HG03378 (cell line): ENCODE measurements at regions not wholly inside any gene's neighbourhood (a gene's known extent, or its start where the extent isn't known, plus 50 kb on each side); places are given as distances from the start of the nearest gene placed in this dataset.
"Not testable (repeated sequence)": the region's sequence is repeated elsewhere in the genome, so short reads cannot be mapped to it uniquely, and the experiment has no call there.

Experiments used
- ATAC-seq: cut with Tn5 transposase; IDR thresholded peaks from one replicate; pipeline ENCODE4 v1.9.1; 2021; ENCODE audit warnings: mild to moderate bottlenecking, moderate library complexity; ENCODE audit not compliant: unreplicated experiment

DNA sequence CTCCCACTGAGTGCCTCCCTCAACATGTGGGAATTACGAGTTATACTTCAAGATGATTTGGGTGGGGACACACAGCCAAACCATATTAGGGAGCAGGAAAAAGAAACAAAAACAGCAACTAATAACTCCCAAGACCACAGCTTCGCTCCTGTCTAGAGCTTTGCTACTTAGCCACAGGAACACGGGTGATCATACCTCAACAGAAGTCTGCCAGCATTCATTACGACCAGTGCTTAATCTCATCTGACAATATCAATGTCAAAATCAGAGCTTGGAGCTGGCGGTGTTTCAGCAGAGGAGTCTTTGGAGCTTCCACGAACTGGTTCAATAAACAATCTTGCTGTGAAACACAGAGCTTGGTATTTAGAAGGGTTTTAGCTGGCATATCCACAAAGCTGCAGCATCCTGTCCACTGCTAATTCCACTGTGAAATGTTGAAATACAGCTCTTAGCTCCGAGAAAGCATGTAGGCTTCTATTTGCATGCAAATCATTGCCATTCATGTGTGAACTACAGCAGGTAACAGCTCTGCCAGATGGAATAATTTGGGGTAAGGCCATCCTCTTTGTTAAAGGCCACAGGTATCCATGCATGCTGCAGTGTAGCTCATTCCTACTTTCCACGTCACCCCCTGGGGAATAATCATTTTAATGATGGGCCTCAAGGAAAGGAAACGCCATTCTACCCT, 128.4 kb upstream of the GOT2 start:
- ATAC-seq = no peak

DNA sequence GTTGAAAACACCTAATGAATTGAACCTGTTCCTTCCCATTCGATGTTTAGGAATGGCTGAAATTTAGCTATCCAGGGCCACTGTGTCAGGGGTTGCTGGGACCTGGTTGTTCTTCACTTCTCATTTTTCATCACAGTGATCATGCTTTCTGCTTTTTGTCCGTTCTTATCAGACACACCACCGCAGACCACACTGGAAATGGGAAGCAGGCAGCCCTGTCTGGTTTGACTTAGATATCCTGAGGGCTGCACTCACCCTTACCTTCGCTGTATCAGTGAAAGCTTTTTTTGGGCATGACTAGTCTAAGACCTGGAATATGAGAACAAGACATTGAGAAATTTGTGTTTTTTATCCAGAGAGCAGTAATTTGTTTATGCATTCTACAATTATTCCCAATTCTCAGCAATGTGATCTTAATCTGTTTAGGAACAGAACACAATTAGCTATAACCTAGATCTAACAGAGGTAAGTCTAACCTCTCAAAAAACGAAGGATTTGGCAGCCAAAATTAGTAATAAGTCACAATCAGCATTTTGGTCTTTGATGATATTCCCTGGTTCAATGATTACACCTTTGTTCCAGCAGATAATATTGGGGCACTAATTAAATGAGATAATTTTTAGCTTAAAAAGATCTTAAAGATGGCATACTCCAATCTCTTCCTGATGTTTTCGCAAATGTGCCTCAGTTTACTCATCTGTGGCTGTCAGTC, 126.0 kb upstream of the GOT2 start:
- no peak for ATAC-seq

DNA sequence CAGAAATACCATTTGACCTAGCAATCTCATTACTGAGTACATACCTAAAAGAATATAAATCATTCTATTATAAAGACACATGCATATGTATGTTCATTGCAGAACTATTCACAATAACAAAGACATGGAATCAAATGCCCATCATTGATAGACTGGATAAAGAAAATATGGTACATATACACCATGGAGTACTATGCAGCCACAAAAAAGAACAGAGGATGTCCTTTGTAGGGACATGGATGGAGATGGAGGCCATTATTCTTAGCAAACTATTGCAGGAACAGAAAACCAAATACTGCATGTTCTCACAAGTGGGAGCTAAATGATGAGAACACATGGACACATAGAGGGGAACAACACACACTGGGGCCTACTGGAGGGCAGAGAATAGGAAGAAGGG, 124.5 kb upstream of the GOT2 start:
- not testable (repeated sequence) for ATAC-seq

DNA sequence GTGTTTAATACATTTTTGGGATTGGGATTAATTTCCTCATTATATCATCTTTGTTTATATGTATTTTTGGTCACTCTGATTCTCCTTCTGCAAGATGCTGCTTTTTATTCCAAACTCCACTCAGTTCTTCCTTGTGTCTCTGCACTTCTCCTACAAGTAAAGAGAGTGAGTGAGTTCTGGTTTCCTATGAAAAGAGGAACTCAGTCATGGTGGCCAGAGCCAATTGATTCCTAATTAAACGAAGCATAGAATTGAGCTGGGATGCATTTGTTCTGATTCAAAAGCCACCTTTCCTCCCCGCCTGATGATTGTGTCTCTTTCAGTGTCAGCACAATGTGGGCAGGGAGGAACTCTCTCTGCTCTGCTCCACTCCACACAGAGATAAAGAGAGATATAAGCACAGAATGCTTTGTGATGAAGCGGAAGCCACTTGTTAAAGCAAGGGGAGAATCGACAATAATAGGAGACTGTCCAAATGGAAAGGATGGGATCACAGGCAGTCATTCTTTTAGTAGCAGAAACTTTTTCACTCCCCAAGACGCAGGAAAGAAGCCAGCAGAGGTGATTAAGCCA, 121.3 kb upstream of the GOT2 start:
- ATAC-seq = no peak

DNA sequence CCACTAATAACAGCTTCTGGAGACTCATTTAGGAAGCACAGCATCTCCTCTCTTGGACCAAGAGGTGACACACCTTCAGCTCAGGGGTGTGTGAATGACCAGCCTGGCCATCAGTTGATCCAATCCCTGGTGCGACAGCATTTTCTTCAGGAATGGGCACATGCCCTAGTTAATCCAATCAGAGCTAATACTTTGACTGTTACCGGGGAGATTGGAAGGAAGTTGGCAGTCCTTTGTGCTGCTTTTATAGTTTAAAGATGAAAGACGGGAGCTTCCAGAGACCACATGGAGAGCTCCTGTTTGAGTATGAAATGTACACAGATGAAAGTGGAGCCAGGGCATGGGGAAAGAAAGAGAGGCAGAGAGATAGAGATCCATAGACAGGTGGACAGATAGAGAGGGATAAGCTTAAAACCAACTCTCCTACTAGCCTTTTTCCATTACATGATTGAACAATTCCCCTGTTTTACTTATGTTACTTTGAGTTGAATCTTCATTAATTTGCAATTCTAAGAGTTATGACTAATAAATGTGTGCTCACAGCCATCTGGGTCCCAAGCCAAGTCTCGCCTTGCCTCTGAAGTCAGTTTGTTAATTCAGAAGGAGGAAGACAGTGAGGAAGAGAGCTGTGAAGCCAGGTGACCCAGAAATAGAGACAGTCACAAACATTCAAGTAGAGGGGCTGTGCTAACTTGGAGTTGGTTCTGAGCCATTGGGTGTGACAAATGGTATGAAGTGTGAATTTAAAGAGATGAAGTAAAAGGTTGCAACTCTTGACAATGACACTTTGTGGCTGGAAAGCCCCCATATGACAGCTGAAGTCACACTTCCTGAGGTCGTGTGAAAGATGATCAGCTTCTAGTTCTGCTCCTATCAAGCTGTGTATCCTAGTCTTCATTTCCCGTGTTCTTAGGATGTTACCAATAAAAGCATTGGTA, 120.0 kb upstream of the GOT2 start:
- peak; percentile 89 for ATAC-seq

DNA sequence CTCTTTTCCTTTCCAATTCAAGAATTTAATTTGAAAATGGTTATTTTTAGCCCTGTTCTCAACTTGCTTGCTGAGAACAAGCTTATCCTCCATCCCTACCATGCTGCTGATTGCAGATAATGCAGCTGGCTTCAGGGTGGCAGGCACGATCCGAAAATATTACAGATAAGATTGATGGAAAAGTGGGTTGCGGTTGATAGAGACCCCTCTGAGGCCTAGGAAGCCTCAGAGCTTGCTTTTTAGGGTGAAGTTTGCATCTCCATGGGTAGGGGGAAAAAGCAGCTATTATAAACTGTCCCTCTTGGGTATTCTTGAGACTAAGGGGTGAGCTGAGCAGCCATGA, 116.5 kb upstream of the GOT2 start:
- ATAC-seq = no peak

DNA sequence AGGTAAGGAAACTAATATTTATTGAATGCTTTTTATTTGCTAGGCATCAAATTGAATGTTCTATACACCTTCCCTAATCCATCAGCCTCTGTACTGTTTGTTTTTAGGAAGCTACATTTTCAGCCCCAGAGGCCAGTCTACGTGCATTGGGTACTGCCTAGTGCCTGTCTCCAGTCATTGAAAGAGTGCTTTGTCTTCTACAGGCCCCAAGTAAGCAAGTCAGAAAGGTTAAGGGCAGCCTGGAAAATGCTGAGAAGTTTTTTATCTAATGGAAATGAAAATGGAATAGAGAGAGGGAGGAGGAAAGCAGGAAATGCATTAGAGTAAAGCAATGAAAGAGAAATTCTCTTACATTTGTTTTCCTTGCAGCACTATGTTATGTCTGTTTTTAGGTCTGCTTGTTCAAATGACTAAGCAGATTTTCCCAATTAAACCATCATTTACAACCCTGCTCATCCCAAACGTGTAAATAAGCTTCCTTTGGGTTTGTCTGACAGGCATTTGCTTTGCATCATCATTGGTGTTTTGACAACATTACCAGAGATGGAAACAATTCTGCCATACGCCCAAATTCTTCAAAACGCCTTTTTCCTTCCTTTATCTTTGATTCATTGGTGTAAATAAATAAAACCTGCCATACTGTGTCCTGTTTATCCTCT, 116.0 kb upstream of the GOT2 start:
- no peak for ATAC-seq

DNA sequence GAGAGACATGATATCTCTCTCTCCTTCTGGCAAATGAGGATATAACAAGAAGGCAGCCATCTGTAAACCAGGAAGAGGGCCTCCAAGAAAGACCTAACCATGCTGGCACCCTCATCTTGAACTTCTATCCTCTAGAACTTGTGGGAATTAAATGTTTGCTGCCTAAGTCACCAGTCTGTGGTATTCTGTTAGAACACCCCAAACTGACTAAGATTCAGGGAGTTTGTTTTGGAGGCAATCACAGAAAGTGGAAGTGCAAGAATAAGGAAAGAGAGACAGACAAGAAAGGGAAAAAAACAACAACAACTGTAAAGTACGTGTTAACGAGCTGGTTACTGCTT, 114.5 kb upstream of the GOT2 start:
- ATAC-seq = no peak

DNA sequence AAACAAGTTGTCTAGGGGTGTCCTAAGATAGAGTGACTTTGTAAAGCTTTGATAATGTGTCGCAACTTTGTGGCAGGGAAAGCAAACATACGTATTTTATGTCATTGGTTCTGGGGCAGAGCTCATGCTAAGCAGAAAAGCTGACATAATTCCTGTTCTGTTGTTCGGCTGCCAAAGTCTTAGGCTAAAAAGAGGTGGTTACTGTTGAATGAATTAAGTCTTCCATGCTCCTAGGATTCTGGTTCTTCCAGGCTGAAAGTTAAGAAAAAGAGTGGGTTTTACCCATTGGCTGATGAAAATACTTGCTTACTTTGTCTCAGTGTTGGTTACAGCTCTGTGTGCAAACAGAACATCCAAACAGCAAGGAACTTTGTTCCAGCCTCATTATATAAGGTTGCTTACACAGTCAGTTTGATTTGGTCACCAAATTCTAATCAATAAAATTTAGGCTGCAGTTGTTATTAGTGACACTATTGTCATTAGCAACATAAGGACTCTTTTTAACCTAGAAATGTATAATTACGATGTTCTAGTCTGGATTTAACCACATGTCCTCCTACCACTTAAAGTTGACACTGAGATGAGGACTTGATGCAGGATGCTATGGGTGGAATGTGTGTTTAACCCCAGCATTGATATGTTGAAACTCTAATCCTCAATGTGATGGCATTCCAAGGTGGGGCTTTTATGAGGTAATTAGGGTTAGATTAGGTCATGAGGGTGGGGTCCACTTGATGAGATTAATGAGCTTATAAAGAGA, 114.0 kb upstream of the GOT2 start:
- ATAC-seq = no peak

DNA sequence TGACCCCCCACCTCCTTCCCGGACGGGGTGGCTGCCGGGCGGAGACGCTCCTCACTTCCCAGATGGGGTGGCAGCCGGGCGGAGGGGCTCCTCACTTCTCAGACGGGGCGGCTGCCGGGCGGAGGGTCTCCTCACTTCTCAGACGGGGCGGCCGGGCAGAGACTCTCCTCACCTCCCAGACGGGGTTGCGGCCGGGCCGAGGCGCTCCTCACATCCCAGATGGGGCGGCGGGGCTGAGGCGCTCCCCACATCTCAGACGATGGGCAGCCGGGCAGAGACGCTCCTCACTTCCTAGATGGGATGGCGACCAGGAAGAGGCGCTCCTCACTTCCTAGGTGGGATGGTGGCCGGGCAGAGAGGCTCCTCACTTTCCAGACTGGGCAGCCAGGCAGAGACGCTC, 112.1 kb upstream of the GOT2 start:
- not testable (repeated sequence) for ATAC-seq

DNA sequence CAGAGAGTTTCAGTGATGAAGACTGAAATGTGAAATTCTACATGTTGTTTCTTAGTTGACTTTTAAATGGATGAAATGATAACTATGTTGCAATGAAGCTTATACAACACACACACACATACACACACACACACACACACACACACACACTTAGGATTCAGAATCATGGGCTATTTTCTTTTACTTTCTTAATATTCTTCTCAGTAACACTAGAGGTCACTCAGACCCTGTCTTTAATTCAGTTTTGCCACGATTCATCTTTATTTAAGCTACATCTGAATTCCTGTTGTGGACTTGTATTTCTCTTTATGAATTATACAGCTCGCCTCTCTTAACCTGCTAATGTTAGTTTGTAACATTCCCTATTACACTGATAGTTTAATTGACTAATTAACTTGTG, 109.6 kb upstream of the GOT2 start:
- peak; percentile 69 for ATAC-seq

DNA sequence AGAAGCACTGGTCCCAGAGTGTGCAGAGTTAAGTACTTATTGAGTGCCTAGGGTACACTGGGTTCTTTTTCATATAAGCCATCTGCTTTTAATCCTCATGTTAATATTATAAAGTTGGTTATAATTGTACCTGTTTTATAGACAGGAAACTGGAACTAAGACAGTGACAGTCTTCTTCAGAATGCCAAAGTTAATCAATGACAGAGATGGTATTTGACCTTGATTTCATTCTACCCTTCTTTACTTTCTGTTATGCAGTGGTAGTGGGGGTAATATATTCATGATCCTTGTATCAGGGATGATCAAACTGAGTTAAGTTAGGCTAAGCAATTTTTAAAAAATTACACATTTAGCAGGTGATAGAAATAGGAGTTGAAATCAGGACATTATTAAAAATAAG, 108.6 kb upstream of the GOT2 start:
- peak; percentile 82 for ATAC-seq

DNA sequence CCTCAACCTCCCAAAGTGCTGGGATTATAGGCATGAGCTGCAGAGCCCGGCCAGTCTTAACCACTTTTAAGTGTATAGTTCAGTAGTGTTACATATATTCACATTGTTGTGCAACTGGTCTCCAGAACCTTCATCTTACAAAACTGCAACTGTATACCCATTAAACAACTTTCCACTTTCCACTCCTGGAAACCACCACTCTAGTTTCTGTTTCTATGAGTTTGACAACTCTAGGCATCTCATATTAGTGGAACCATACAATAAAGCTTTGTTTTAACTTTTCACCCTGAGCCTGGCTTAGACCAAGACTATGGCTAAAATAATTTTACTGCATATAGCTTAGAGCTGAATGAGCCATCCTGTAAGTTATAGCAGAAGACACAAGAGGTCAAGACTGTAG, 108.0 kb upstream of the GOT2 start:
- ATAC-seq = peak; percentile 48

DNA sequence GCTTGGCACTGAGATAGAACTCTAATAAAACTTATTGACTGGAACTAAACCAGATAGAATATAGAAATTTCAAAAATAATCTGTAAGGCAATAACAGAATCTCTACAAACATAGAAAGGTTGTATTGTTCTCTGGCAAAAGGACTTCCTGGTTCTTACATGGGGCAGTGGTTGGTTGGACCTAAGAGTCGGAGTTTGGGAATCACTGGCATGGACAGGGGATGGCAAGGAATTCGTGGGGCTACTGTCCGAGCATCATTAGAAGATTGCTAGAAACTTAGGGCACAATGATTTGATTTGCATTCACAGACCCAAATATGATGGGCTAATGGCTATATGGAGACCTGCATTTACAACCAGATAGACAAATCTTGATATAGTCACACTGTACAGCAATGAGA, 103.8 kb upstream of the GOT2 start:
- ATAC-seq = no peak

DNA sequence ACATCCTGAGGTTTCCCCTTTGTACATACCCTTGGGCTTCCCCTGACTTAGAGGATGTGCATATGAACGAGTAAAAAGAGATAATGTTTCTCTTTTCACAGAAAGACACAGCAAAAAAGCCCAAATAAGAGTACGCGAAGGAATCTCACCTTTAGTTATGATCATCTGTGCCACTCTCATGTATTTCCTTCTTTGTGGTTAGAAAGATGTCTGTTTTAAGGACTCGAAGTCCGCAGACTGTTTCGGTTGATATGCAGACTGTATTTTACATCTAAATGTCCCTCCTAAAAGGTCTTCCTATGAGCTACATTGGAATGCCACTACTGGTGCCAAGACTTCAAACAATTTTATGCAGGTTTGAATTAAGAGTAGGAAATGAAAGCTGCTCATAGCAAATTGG, 102.3 kb upstream of the GOT2 start:
- ATAC-seq = no peak

DNA sequence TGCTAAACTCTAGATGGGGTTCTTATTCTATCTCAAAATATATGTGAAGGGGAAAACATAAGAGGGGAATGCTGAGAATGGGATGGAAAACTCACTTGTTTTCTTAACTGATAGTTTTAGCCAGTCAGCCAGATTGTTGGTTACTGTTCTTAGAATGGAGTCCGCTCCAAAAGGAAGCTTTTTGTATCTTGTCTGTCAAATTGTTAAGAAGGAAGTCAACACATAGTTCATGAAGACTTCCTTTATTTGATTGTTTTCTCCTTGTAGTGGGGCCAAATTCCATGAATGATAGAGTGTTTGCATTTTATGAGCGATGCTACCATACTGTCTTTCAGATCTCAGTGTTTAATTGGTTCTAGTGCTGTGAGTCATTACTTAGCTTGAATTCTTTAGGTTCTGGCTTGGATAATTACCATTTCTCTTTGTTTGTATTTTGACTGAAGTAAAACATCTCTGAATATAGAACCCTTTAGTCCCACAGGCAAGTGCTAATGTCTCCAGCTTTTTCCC, 98.3 kb upstream of the GOT2 start:
- no peak for ATAC-seq

DNA sequence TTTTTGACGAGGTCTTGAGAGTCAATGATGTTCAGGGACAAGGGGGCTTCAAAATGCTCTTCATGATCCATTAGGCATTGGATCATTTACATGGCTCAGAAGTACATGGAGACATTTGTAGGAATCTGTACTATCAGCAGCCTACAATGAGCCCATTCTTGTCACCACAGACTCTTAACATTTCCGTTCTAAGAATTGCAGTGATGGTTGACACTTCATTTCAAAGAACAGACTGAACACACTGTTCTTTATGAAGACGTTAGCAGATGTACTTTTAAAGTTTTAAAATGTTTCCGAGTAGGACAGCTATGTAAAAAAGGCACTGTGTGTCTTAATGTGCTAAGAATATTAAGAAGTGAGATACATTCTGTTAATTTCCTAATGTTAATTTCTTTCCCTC, 97.3 kb upstream of the GOT2 start:
- no peak for ATAC-seq

DNA sequence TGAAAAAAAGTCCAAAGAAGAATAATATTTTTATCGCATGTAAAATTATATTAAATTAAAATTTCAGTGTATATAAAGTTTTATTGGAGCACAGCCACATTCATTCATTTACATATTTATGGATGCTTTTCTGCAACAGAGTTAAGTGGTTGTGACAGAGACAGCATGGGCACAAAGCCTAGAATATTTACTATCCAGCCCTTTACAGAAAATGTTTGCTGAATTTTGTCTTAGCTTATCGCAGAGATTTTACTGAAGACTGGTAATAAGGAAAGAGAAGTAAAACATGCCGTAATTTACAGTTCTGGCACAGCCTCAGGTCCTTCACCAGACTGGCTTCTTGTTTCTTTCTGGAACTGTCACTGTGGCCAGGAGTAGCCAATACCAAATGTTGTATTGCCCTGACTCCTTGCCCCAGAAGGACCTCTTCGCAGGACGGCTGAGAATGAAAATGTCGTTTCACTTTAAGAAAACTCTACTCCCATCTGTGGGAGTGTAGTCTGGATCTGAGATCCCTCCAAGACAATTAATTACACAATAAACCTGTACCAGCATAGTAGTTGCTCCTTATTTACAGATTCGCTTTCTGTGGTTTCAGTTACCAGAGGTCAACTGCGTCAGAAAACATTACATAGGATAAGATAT, 94.9 kb upstream of the GOT2 start:
- no peak for ATAC-seq

DNA sequence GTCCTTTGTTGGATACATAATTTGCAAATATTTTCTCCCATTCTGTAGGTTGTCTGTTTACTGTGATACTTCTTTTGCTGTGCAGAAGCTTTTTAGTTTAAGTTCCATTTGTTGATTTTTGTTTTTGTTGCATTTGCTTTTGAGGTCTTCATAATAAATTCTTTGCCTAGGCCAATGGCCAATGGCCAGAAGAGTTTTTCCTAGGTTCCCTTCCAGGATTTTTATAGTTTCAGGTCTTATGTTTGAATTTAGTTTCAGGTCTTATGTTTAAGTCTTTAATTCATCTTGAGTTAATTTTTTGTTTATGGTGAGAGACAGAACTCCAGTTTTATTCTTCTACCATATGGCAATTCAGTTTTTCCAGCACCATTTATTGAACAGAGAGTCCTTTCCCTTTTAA, 90.1 kb upstream of the GOT2 start:
- no peak for ATAC-seq

DNA sequence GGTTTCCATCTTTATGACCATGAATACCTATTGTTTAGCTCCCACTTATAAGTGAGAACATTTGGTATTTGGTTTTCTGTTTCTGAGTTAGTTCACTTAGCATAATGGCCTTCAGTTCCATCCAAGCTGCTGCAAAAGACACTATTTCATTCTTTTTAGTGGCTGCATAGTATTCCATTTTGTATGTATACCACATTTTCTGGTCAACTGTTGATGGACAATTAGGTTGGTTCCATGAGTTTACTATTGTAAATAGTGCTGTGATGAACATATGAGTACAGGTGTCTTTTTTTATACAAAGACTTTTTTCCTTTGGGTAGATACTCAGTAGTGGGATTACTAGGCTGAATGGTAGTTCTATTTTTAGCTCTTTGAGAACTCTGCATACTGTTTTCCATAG, 87.8 kb upstream of the GOT2 start:
- no peak for ATAC-seq
